Breast epithelium (tissue), 3 donors: ENCODE measurements at regions not wholly inside any gene's neighbourhood (a gene's known extent, or its start where the extent isn't known, plus 50 kb on each side); places are given as distances from the start of the nearest gene placed in this dataset.

ENCODE experiments used
- CTCF ChIP-seq, 3 donors: fragments of 450-650 bp; IDR thresholded peaks; one replicate each; pipeline ENCODE4 v1.5.1; 2016 to 2017; ENCODE audit warnings: antibody characterized with exemption in 3 of 3, mild to moderate bottlenecking in 3 of 3, moderate library complexity in 3 of 3
- POLR2A ChIP-seq: fragments of 450-650 bp; IDR thresholded peaks from one replicate; pipeline ENCODE4 v1.6.1; 2016; ENCODE audit warnings: antibody characterized with exemption, mild to moderate bottlenecking, moderate library complexity

DNA sequence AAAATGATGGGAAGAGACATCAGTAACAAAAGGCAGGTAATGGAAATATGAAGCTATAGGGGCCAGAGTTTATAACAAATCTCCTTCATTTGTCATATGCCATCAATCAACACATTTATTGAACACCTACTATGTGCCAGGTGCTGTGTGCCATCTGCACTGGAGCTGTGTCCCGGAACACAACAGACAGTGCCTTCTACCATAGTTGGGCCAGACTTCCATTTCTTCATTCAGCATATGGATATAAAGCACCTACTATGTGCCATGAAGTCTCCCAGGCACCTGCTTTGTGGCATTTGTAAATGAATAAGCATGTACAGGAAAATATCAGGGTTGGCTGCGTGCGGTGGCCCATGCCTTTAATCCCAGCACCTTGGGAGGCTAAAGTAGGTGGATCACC is 112.5 kb upstream of the ERCC6L2 start:
- TF ChIP-seq POLR2A (no peak), CTCF (IDR thresholded peaks at IDR 0.05) (no peak)
